GM18499 (cell line): ENCODE measurements at regions not wholly inside any gene's neighbourhood (a gene's known extent, or its start where the extent isn't known, plus 50 kb on each side); places are given as distances from the start of the nearest gene placed in this dataset.

Experiments used
- ATAC-seq: cut with Tn5 transposase; IDR thresholded peaks from one replicate; pipeline ENCODE4 v1.9.1; 2021; ENCODE audit warnings: moderate number of reproducible peaks; ENCODE audit not compliant: insufficient read depth, unreplicated experiment

- no peak for ATAC-seq
Observed at GRCh38 chr1:188302746-188303145, 1474.0 kb downstream of the PLA2G4A start.

- no peak for ATAC-seq
Observed at GRCh38 chr1:188314557-188315137, 1485.9 kb downstream of the PLA2G4A start.

- no peak for ATAC-seq
Observed at GRCh38 chr1:188317894-188318293, 1489.1 kb downstream of the PLA2G4A start.

GRCh38 chr1:188325211-188325610 lies 1496.5 kb downstream of the PLA2G4A start:
- ATAC-seq, result no peak

- no peak for ATAC-seq
Observed at GRCh38 chr1:188343914-188344313, 1515.2 kb downstream of the PLA2G4A start.

GRCh38 chr1:188350104-188350503 lies 1521.4 kb downstream of the PLA2G4A start:
- no peak for ATAC-seq

GRCh38 chr1:188355082-188355481 lies 1526.3 kb downstream of the PLA2G4A start:
- ATAC-seq, result no peak

- ATAC-seq, result no peak
Observed at GRCh38 chr1:188355847-188356246, 1527.1 kb downstream of the PLA2G4A start.

GRCh38 chr1:188359315-188359714 lies 1530.6 kb downstream of the PLA2G4A start:
- no peak for ATAC-seq

- ATAC-seq, result no peak
Observed at GRCh38 chr1:188363943-188364342, 1535.2 kb downstream of the PLA2G4A start.

GRCh38 chr1:188364927-188365449 lies 1536.2 kb downstream of the PLA2G4A start:
- no peak for ATAC-seq

GRCh38 chr1:188365874-188366273 lies 1537.1 kb downstream of the PLA2G4A start:
- ATAC-seq, result no peak

- ATAC-seq, result no peak
Observed at GRCh38 chr1:188367661-188368060, 1538.9 kb downstream of the PLA2G4A start.

- ATAC-seq, result no peak
Observed at GRCh38 chr1:188371295-188371806, 1542.6 kb downstream of the PLA2G4A start.

- no peak for ATAC-seq
Observed at GRCh38 chr1:188372821-188373220, 1544.1 kb downstream of the PLA2G4A start.

- ATAC-seq, result no peak
Observed at GRCh38 chr1:188382851-188383250, 1554.1 kb downstream of the PLA2G4A start.

GRCh38 chr1:188386161-188386560 lies 1557.4 kb downstream of the PLA2G4A start:
- ATAC-seq, result no peak

GRCh38 chr1:188386666-188387065 lies 1557.9 kb downstream of the PLA2G4A start:
- ATAC-seq, result no peak

- no peak for ATAC-seq
Observed at GRCh38 chr1:188394677-188395076, 1565.9 kb downstream of the PLA2G4A start.

GRCh38 chr1:188397521-188397920 lies 1568.8 kb downstream of the PLA2G4A start:
- no peak for ATAC-seq

GRCh38 chr1:188402986-188403385 lies 1574.2 kb downstream of the PLA2G4A start:
- no peak for ATAC-seq

- no peak for ATAC-seq
Observed at GRCh38 chr1:188406636-188407035, 1577.9 kb downstream of the PLA2G4A start.
